Neutrophil (primary cell): ENCODE measurements at regions not wholly inside any gene's neighbourhood (a gene's known extent, or its start where the extent isn't known, plus 50 kb on each side); places are given as distances from the start of the nearest gene placed in this dataset.

Experiments used
- H3K27ac ChIP-seq: fragments of 200-600 bp; sonication (generic); 2 replicates; pipeline ENCODE4 v1.5.1; 2016; ENCODE audit warnings: mild to moderate bottlenecking, moderate library complexity
- H3K27me3 ChIP-seq: fragments of 200-600 bp; sonication (generic); 2 replicates; pipeline ENCODE4 v1.6.0; 2016; ENCODE audit warnings: mild to moderate bottlenecking
- H3K36me3 ChIP-seq: fragments of 200-600 bp; sonication (generic); 2 replicates; pipeline ENCODE4 v1.5.1; 2017
- H3K4me1 ChIP-seq, 2 experiments: fragments of 200-600 bp in 1 of 2; sonication (generic) in 1 of 2; 1 replicate in 1 of 2; 2 replicates in 1 of 2; pipeline versions ENCODE4 v1.5.1 to v1.6.1; 2013 to 2016; ENCODE audit warnings: low read depth in 1 of 2, low read length in 1 of 2, mild to moderate bottlenecking in 1 of 2, moderate library complexity in 1 of 2; ENCODE audit not compliant: control insufficient read depth in 1 of 2, insufficient read depth in 1 of 2
- H3K4me3 ChIP-seq, 2 experiments: fragments of 200-600 bp in 1 of 2; sonication (generic) in 1 of 2; 1 replicate in 1 of 2; 2 replicates in 1 of 2; pipeline ENCODE4 v1.5.1; 2013 to 2016; ENCODE audit warnings: low read depth in 1 of 2, low read length in 1 of 2, mild to moderate bottlenecking in 1 of 2, moderate library complexity in 1 of 2
- H3K9me3 ChIP-seq: fragments of 200-600 bp; sonication (generic); 2 replicates; pipeline ENCODE4 v1.5.1; 2016
- CTCF ChIP-seq: fragments of 200-600 bp; sonication (generic); IDR thresholded peaks from 2 replicates; pipeline ENCODE4 v1.5.1; 2016; ENCODE audit warnings: antibody characterized with exemption

- H3K9me3 ChIP-seq = no peaks in the 10 kb centered on the region
- H3K4me3 ChIP-seq = no peak overlapping the region
- no peak for TF ChIP-seq CTCF
- peaks cover 6% of the 10 kb centered on the region in 2 experiments for H3K4me1 ChIP-seq
- H3K27ac ChIP-seq = no peak overlapping the region
- no peaks in the 10 kb centered on the region for H3K36me3 ChIP-seq
- no peaks in the 10 kb centered on the region for H3K27me3 ChIP-seq
These were observed 114.3 kb upstream of the ZNF438 start for GRCh38 chr10:31145986-31146385.

DNA sequence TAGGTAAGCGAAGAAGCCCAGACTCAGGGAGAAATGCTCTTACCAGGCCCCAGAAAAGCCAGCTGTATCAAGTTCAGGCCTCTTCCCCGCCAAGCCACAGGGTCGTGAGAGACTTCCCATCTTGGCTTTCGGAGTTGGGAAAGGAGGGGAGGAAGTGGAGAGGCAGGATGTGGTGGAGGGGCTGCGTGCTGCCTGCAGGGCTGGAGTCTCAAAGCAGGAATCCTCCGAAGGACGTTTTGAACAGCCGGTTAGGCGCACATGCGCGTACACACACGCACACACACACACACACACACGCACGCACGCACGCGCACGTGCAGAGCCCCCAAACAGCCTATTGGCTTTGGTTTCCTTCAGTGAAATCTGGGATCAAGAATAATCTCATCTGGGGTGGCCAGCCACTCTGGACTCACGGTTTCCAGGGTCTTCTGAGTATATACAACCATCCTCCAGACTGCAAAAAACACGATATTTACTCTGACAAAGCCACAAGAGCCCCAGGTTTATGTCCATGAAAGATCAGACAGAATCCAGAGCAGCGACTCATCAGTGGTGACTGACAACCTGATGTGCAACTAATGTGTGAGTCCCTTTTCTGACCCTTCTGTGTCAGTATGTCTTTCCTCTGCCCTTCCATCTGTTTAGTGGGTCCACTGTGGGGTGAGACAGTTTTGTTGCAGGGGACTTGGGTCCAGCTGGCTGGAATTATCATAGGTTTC lies 115.0 kb upstream of the ZNF438 start:
- Histone ChIP-seq H3K4me3 (no peak overlapping the region), H3K4me1 (peaks cover 6% of the 10 kb centered on the region in 2 experiments), H3K9me3 (no peaks in the 10 kb centered on the region), H3K27me3 (no peaks in the 10 kb centered on the region), H3K36me3 (no peaks in the 10 kb centered on the region), H3K27ac (no peak overlapping the region)
- no peak for TF ChIP-seq CTCF

- Histone ChIP-seq H3K27me3 (no peaks in the 10 kb centered on the region), H3K36me3 (no peaks in the 10 kb centered on the region), H3K4me3 (no peak overlapping the region), H3K4me1 (peaks cover 6% of the 10 kb centered on the region in 2 experiments), H3K27ac (no peak overlapping the region), H3K9me3 (no peaks in the 10 kb centered on the region)
- no peak for TF ChIP-seq CTCF
These were observed 115.5 kb upstream of the ZNF438 start for GRCh38 chr10:31147210-31147608.

DNA sequence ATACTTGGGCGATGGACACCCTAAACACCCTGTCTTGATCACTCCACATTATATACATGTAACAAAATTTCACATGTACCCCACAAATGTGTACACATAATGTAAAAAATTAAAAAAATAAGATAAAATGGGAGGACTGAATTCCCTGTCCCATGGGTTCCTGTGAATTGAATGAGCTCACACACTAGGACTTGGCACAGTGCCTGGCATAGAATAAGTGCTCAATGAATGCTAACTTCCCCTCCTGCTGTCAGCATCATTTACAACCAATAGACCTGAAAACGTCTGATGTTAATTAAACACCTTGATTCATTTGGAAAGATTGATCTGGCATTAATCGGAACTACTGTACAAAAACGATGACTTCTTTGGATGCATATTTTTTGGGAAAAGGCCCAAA lies 117.3 kb upstream of the ZNF438 start:
- Histone ChIP-seq H3K9me3 (no peaks in the 10 kb centered on the region), H3K4me1 (peaks cover 6% of the 10 kb centered on the region in 2 experiments), H3K27ac (no peak overlapping the region), H3K36me3 (no peaks in the 10 kb centered on the region), H3K4me3 (no peak overlapping the region), H3K27me3 (no peaks in the 10 kb centered on the region)
- TF ChIP-seq CTCF = no peak

- Histone ChIP-seq H3K27ac (no peak overlapping the region), H3K36me3 (no peaks in the 10 kb centered on the region), H3K4me3 (no peak overlapping the region), H3K4me1 (peaks cover 6% of the 10 kb centered on the region in 2 experiments), H3K9me3 (no peaks in the 10 kb centered on the region), H3K27me3 (no peaks in the 10 kb centered on the region)
- TF ChIP-seq CTCF = no peak
These were observed 118.3 kb upstream of the ZNF438 start for GRCh38 chr10:31149835-31150512.
